Natural killer cell (primary cell): ENCODE measurements at regions not wholly inside any gene's neighbourhood (a gene's known extent, or its start where the extent isn't known, plus 50 kb on each side); places are given as distances from the start of the nearest gene placed in this dataset.

Source experiments
- ATAC-seq, 3 donors: fragments of 150-1000 bp in 2 of 3; fragments of 200-7000 bp in 1 of 3; cut with Tn5 transposase; 1 replicate in 1 of 3; 2 replicates in 2 of 3; pipeline ENCODE4 v1.10.0; 2021; ENCODE audit warnings: mild to moderate bottlenecking in 2 of 3, moderate library complexity in 2 of 3
- DNase-seq, 2 donors: peaks; one replicate each; pipeline versions ENCODE4 v3.0.0 to v3.0.0-alpha.2; 2013 to 2021; ENCODE audit warnings: mixed read lengths in 1 of 2
- H3K27ac ChIP-seq: one replicate; pipeline ENCODE4 v1.5.1; 2013; ENCODE audit warnings: mild to moderate bottlenecking, low read length
- H3K27me3 ChIP-seq: one replicate; pipeline ENCODE4 v1.6.1; 2013; ENCODE audit warnings: low read length; ENCODE audit not compliant: control insufficient read depth, insufficient read depth
- H3K36me3 ChIP-seq: one replicate; pipeline ENCODE4 v1.6.1; 2013; ENCODE audit warnings: low read length; ENCODE audit not compliant: control insufficient read depth, insufficient read depth
- H3K4me1 ChIP-seq: one replicate; pipeline ENCODE4 v1.6.1; 2013; ENCODE audit warnings: low read length; ENCODE audit not compliant: control insufficient read depth, insufficient read depth
- H3K4me3 ChIP-seq: one replicate; pipeline ENCODE4 v1.5.1; 2013; ENCODE audit warnings: low read length
- H3K9me3 ChIP-seq: one replicate; pipeline ENCODE4 v1.6.1; 2013; ENCODE audit warnings: low read length; ENCODE audit not compliant: control insufficient read depth, insufficient read depth
- H3K27ac Mint-ChIP-seq, 2 donors: one replicate each; pipeline ENCODE4 v1.8.0; 2022; ENCODE audit warnings: mild to moderate bottlenecking in 2 of 2, mixed read lengths in 2 of 2, moderate library complexity in 1 of 2
- H3K27me3 Mint-ChIP-seq, 2 donors: one replicate each; pipeline ENCODE4 v1.8.0; 2022; ENCODE audit warnings: low read depth in 2 of 2, mixed read lengths in 2 of 2
- H3K36me3 Mint-ChIP-seq: one replicate; pipeline ENCODE4 v1.8.0; 2022; ENCODE audit warnings: mixed read lengths
- H3K4me1 Mint-ChIP-seq, 2 donors: one replicate each; pipeline ENCODE4 v1.8.0; 2022; ENCODE audit warnings: mixed read lengths in 2 of 2
- H3K4me3 Mint-ChIP-seq: one replicate; pipeline ENCODE4 v1.8.0; 2022; ENCODE audit warnings: mild to moderate bottlenecking, moderate library complexity, mixed read lengths
- H3K9me3 Mint-ChIP-seq, 2 donors: one replicate each; pipeline ENCODE4 v1.8.0; 2022; ENCODE audit warnings: mixed read lengths in 2 of 2
- CTCF ChIP-seq: fragments of 200-600 bp; IDR thresholded peaks from one replicate; pipeline ENCODE4 v1.8.0; 2022; ENCODE audit warnings: antibody characterized with exemption
- WGBS: methylation state at CpG from one replicate; pipeline ENCODE4 v1.1.7; 2013; ENCODE audit warnings: missing lambda C conversion rate; ENCODE audit not compliant: insufficient coverage; 5-methylcytosine and 5-hydroxymethylcytosine counted together
- intact Hi-C: fragments of 100-400 bp; cut with micrococcal nuclease; formaldehyde crosslinking; loops from one replicate; pipeline ENCODE4 v1.14.2; 2022

- Mint-ChIP-seq H3K4me1 (no peaks in the 10 kb centered on the region), H3K36me3 (no peaks in the 10 kb centered on the region), H3K27ac (no peak overlapping the region), H3K9me3 (no peaks in the 10 kb centered on the region), H3K4me3 (no peak overlapping the region), H3K27me3 (peaks cover 0 to 6% of the 10 kb centered on the region in 2 donors)
- no peak overlapping the region for H3K4me3 ChIP-seq
- WGBS, result 89% methylated on average over 31 of the region's 32 CpGs
- H3K27me3 ChIP-seq, result no peaks in the 10 kb centered on the region
- no peak for ATAC-seq
- H3K27ac ChIP-seq, result no peak overlapping the region
- TF ChIP-seq CTCF, result no peak
- no peak for DNase-seq
- peaks cover 3% of the 10 kb centered on the region for H3K4me1 ChIP-seq
- H3K36me3 ChIP-seq, result no peaks in the 10 kb centered on the region
- no peaks in the 10 kb centered on the region for H3K9me3 ChIP-seq
- intact Hi-C loops, result loop anchor here (5.0 kb wide), 1 partner anchor 149 kb away; no protein-coding TSS in a partner anchor
These were observed 192.1 kb downstream of the IGLL1 start for GRCh38 chr22:23387827-23388516.

- no peak overlapping the region for H3K27ac ChIP-seq
- peaks cover 3% of the 10 kb centered on the region for H3K4me1 ChIP-seq
- Mint-ChIP-seq H3K4me1 (no peaks in the 10 kb centered on the region), H3K36me3 (no peaks in the 10 kb centered on the region), H3K27me3 (peaks cover 0 to 6% of the 10 kb centered on the region in 2 donors), H3K27ac (no peak overlapping the region), H3K4me3 (no peak overlapping the region), H3K9me3 (no peaks in the 10 kb centered on the region)
- no peaks in the 10 kb centered on the region for H3K9me3 ChIP-seq
- TF ChIP-seq CTCF, result no peak
- intact Hi-C loops, result loop anchor here (1.0 to 5.0 kb wide), 3 partner anchors 150 to 428 kb away; no protein-coding TSS in a partner anchor
- no peak for DNase-seq
- no peak for ATAC-seq
- H3K4me3 ChIP-seq, result no peak overlapping the region
- no peaks in the 10 kb centered on the region for H3K36me3 ChIP-seq
- no peaks in the 10 kb centered on the region for H3K27me3 ChIP-seq
- WGBS, result 87% methylated on average over 12 of the region's 12 CpGs
These were observed 193.1 kb downstream of the IGLL1 start for GRCh38 chr22:23386822-23387580.

GRCh38 chr22:23385678-23386631, 194.1 kb downstream of the IGLL1 start:
- Mint-ChIP-seq H3K36me3 (no peaks in the 10 kb centered on the region), H3K4me3 (no peak overlapping the region), H3K27ac (no peak overlapping the region), H3K4me1 (peaks cover 4 to 5% of the 10 kb centered on the region in 2 donors), H3K9me3 (peaks cover 0 to 2% of the 10 kb centered on the region in 2 donors), H3K27me3 (peaks cover 0 to 6% of the 10 kb centered on the region in 2 donors)
- peak; percentile 96 for TF ChIP-seq CTCF
- Histone ChIP-seq H3K9me3 (no peaks in the 10 kb centered on the region), H3K27ac (no peak overlapping the region), H3K4me3 (no peak overlapping the region), H3K36me3 (no peaks in the 10 kb centered on the region), H3K27me3 (no peaks in the 10 kb centered on the region), H3K4me1 (peaks cover 3% of the 10 kb centered on the region)
- DNase-seq (peak; percentile 80 to 89), ATAC-seq (peak; percentile 74 to 97 (median 92))
- WGBS, result 37% methylated on average over 20 of the region's 20 CpGs
- intact Hi-C loops, result loop anchor here (1.0 to 5.0 kb wide), 3 partner anchors 151 to 427 kb away; no protein-coding TSS in a partner anchor
